ENCODE measurements at regions not wholly inside any gene's neighbourhood (a gene's known extent, or its start where the extent isn't known, plus 50 kb on each side); places are given as distances from the start of the nearest gene placed in this dataset.

- H3K9ac ChIP-seq (ENCODE audit: low read depth in 1 of 2, low read length in 2 of 2), result no peak overlapping the region
- no peak for TF ChIP-seq GABPA (IDR thresholded peaks at IDR 0.05 in 1 of 2, conservative IDR thresholded peaks at IDR 0.05 in 1 of 2)
- no peak for TF ChIP-seq NR2F2 (IDR thresholded peaks at IDR 0.05)
- H3K9me3 ChIP-seq (ENCODE audit: control insufficient read depth in 4 of 4, low read length in 3 of 4), result no peaks in the 10 kb centered on the region
- no peaks in the 10 kb centered on the region for H3K4me1 ChIP-seq (ENCODE audit: control insufficient read depth in 4 of 4, insufficient read depth in 4 of 4, low read length in 3 of 4)
- DNase-seq (ENCODE audit: low spot score), result no peak
- H3K4me3 ChIP-seq (ENCODE audit: low read depth in 1 of 3, low read length in 3 of 3), result no peak overlapping the region
- H3K27ac ChIP-seq (ENCODE audit: low read depth in 1 of 2, low read length in 2 of 2), result no peak overlapping the region
- WGBS, result 69% methylated on average over 3 of the region's 3 CpGs
- no peaks in the 10 kb centered on the region for H3K36me3 ChIP-seq (ENCODE audit: control insufficient read depth in 4 of 4, insufficient read depth in 3 of 4, low read depth in 1 of 4, low read length in 3 of 4)
- peaks cover 0 to 6% (median 0%) of the 10 kb centered on the region in 4 donors for H3K27me3 ChIP-seq (ENCODE audit: control insufficient read depth in 4 of 4, insufficient read depth in 4 of 4, low read length in 3 of 4)
Measured at GRCh38 chr10:47070541-47070940, 159.3 kb downstream of the PTPN20 start.

- Histone ChIP-seq H3K9me3 (ENCODE audit: control insufficient read depth in 4 of 4, low read length in 3 of 4) (no peaks in the 10 kb centered on the region), H3K4me3 (ENCODE audit: low read depth in 1 of 3, low read length in 3 of 3) (no peak overlapping the region), H3K4me1 (ENCODE audit: control insufficient read depth in 4 of 4, insufficient read depth in 4 of 4, low read length in 3 of 4) (no peaks in the 10 kb centered on the region), H3K9ac (ENCODE audit: low read depth in 1 of 2, low read length in 2 of 2) (no peak overlapping the region), H3K27ac (ENCODE audit: low read depth in 1 of 2, low read length in 2 of 2) (no peak overlapping the region), H3K27me3 (ENCODE audit: control insufficient read depth in 4 of 4, insufficient read depth in 4 of 4, low read length in 3 of 4) (peaks cover 0 to 6% (median 0%) of the 10 kb centered on the region in 4 donors), H3K36me3 (ENCODE audit: control insufficient read depth in 4 of 4, insufficient read depth in 3 of 4, low read depth in 1 of 4, low read length in 3 of 4) (no peaks in the 10 kb centered on the region)
- no peak for DNase-seq (ENCODE audit: low spot score)
- TF ChIP-seq RAD21 (IDR thresholded peaks at IDR 0.05) (no peak), SP1 (IDR thresholded peaks at IDR 0.05) (no peak)
Measured at GRCh38 chr10:47071891-47072290, 160.7 kb downstream of the PTPN20 start.

GRCh38 chr10:47073967-47074366, 162.7 kb downstream of the PTPN20 start:
- H3K4me1 ChIP-seq (ENCODE audit: control insufficient read depth in 4 of 4, insufficient read depth in 4 of 4, low read length in 3 of 4), result no peaks in the 10 kb centered on the region
- 68% methylated on average over 3 of the region's 3 CpGs for WGBS
- TF ChIP-seq FOXA1 (IDR thresholded peaks at IDR 0.05), result no peak
- no peak for TF ChIP-seq CTCF (IDR thresholded peaks at IDR 0.05; ENCODE audit: low read depth, low read length, missing input control)
- TF ChIP-seq REST (IDR thresholded peaks at IDR 0.05), result no peak
- TF ChIP-seq GABPA (IDR thresholded peaks at IDR 0.05 in 1 of 2, conservative IDR thresholded peaks at IDR 0.05 in 1 of 2), result no peak
- no peak for TF ChIP-seq JUND (IDR thresholded peaks at IDR 0.05)
- no peak overlapping the region for H3K9ac ChIP-seq (ENCODE audit: low read depth in 1 of 2, low read length in 2 of 2)
- peaks cover 0 to 9% (median 0%) of the 10 kb centered on the region in 4 donors for H3K27me3 ChIP-seq (ENCODE audit: control insufficient read depth in 4 of 4, insufficient read depth in 4 of 4, low read length in 3 of 4)
- H3K27ac ChIP-seq (ENCODE audit: low read depth in 1 of 2, low read length in 2 of 2), result no peak overlapping the region
- H3K9me3 ChIP-seq (ENCODE audit: control insufficient read depth in 4 of 4, low read length in 3 of 4), result no peaks in the 10 kb centered on the region
- DNase-seq (ENCODE audit: low spot score), result no peak
- no peak overlapping the region for H3K4me3 ChIP-seq (ENCODE audit: low read depth in 1 of 3, low read length in 3 of 3)
- no peaks in the 10 kb centered on the region for H3K36me3 ChIP-seq (ENCODE audit: control insufficient read depth in 4 of 4, insufficient read depth in 3 of 4, low read depth in 1 of 4, low read length in 3 of 4)

- no peaks in the 10 kb centered on the region for H3K4me1 ChIP-seq (ENCODE audit: control insufficient read depth in 4 of 4, insufficient read depth in 4 of 4, low read length in 3 of 4)
- no peaks in the 10 kb centered on the region for H3K9me3 ChIP-seq (ENCODE audit: control insufficient read depth in 4 of 4, low read length in 3 of 4)
- H3K9ac ChIP-seq (ENCODE audit: low read depth in 1 of 2, low read length in 2 of 2), result no peak overlapping the region
- no peak for DNase-seq (ENCODE audit: low spot score)
- H3K4me3 ChIP-seq (ENCODE audit: low read depth in 1 of 3, low read length in 3 of 3), result no peak overlapping the region
- no peak overlapping the region for H3K27ac ChIP-seq (ENCODE audit: low read depth in 1 of 2, low read length in 2 of 2)
- H3K27me3 ChIP-seq (ENCODE audit: control insufficient read depth in 4 of 4, insufficient read depth in 4 of 4, low read length in 3 of 4), result peaks cover 0 to 9% (median 0%) of the 10 kb centered on the region in 4 donors
- H3K36me3 ChIP-seq (ENCODE audit: control insufficient read depth in 4 of 4, insufficient read depth in 3 of 4, low read depth in 1 of 4, low read length in 3 of 4), result no peaks in the 10 kb centered on the region
- WGBS, result 71% methylated on average over 8 of the region's 8 CpGs
- TF ChIP-seq JUND (IDR thresholded peaks at IDR 0.05) (no peak), RXRA (IDR thresholded peaks at IDR 0.05) (no peak), YY1 (IDR thresholded peaks at IDR 0.05) (no peak)
Measured at GRCh38 chr10:47076949-47077361, 165.7 kb downstream of the PTPN20 start.

Measured in liver (tissue), 8 donors.